Breast epithelium (tissue), 3 donors: ENCODE measurements at regions not wholly inside any gene's neighbourhood (a gene's known extent, or its start where the extent isn't known, plus 50 kb on each side); places are given as distances from the start of the nearest gene placed in this dataset.

Source experiments
- POLR2A ChIP-seq: fragments of 450-650 bp; IDR thresholded peaks from one replicate; pipeline ENCODE4 v1.6.1; 2016; ENCODE audit warnings: antibody characterized with exemption, mild to moderate bottlenecking, moderate library complexity
- TF ChIP-seq, protein P1 (sequence below), 3 donors: fragments of 450-650 bp; IDR thresholded peaks; one replicate each; pipeline ENCODE4 v1.5.1; 2016 to 2017; ENCODE audit warnings: antibody characterized with exemption in 3 of 3, mild to moderate bottlenecking in 3 of 3, moderate library complexity in 3 of 3

DNA sequence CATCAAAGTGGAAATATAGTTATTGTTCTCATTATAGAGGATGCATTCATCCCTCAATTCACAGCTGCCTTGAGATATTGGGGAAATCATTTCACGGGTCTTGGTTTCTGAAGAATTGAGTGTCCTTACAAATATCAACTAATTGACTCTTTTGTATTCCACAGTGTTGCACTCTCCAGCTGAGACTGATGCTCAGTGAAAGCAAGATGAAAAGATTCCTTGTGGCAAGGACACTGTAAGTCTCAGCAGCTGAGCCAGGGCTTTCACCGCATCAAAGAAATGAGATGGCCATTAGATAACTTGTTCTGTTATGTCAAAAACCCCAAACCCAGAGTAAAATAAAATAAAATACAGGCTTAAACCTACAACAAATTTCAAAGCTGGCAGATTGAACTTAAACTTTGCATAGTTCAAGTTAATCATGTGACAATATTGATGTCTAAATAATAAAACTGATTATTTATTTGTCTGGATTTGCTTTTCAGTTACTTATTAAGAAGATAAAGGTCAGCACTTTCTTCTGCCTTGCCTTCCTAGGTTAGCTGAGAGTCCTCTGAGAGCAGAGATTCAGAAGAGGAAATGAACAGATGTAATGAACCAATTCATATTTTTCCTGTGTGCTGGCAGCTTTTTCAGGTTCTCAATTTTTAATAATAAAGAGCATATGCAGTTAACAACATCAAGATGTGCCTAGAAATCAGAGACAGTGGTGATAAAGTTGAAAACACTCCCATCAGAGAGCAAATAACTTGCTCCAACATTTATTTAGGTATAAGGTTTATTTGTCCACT, 82.4 kb upstream of the SMLR1 start:
- TF ChIP-seq, protein P1, sequence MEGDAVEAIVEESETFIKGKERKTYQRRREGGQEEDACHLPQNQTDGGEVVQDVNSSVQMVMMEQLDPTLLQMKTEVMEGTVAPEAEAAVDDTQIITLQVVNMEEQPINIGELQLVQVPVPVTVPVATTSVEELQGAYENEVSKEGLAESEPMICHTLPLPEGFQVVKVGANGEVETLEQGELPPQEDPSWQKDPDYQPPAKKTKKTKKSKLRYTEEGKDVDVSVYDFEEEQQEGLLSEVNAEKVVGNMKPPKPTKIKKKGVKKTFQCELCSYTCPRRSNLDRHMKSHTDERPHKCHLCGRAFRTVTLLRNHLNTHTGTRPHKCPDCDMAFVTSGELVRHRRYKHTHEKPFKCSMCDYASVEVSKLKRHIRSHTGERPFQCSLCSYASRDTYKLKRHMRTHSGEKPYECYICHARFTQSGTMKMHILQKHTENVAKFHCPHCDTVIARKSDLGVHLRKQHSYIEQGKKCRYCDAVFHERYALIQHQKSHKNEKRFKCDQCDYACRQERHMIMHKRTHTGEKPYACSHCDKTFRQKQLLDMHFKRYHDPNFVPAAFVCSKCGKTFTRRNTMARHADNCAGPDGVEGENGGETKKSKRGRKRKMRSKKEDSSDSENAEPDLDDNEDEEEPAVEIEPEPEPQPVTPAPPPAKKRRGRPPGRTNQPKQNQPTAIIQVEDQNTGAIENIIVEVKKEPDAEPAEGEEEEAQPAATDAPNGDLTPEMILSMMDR (IDR thresholded peaks at IDR 0.05) = no peak
- no peak for TF ChIP-seq POLR2A
